Astrocyte (in vitro differentiated cells and primary cell): ENCODE measurements at regions not wholly inside any gene's neighbourhood (a gene's known extent, or its start where the extent isn't known, plus 50 kb on each side); places are given as distances from the start of the nearest gene placed in this dataset.

Experiments used
- CTCF ChIP-seq: IDR thresholded peaks from 2 replicates; pipeline ENCODE4 v1.5.1; 2011; ENCODE audit warnings: low read depth, mild to moderate bottlenecking, inconsistent platforms, low read length, moderate library complexity; ENCODE audit not compliant: insufficient read depth
- EZH2 ChIP-seq: IDR thresholded peaks from 2 replicates; pipeline ENCODE4 v1.6.1; 2012; ENCODE audit warnings: mild to moderate bottlenecking, low read length, inconsistent platforms; ENCODE audit not compliant: insufficient read depth

GRCh38 chr2:95685513-95685912 lies 93.7 kb downstream of the TRIM43 start:
- no peak for TF ChIP-seq CTCF
- TF ChIP-seq EZH2: no peak
